Liver (tissue), 8 donors: ENCODE measurements at regions not wholly inside any gene's neighbourhood (a gene's known extent, or its start where the extent isn't known, plus 50 kb on each side); places are given as distances from the start of the nearest gene placed in this dataset.

ENCODE experiments used
- DNase-seq: peaks from one replicate; pipeline ENCODE4 v3.0.0-alpha.2; 2017; ENCODE audit warnings: low spot score
- H3K27ac ChIP-seq, 2 donors: one replicate each; pipeline ENCODE4 v1.7.0; 2013; ENCODE audit warnings: inconsistent platforms in 2 of 2, low read length in 2 of 2, control low read depth in 1 of 2, low read depth in 1 of 2, mild to moderate bottlenecking in 1 of 2
- H3K27me3 ChIP-seq, 4 donors: one replicate each; pipeline versions ENCODE4 v1.6.1 to v1.7.0; 2013; ENCODE audit warnings: low read length in 3 of 4, inconsistent platforms in 1 of 4, mild to moderate bottlenecking in 1 of 4, moderate library complexity in 1 of 4; ENCODE audit not compliant: control insufficient read depth in 4 of 4, insufficient read depth in 4 of 4
- H3K36me3 ChIP-seq, 4 donors: one replicate each; pipeline versions ENCODE4 v1.6.1 to v1.7.0; 2013; ENCODE audit warnings: low read length in 3 of 4, mild to moderate bottlenecking in 3 of 4, low read depth in 1 of 4, moderate library complexity in 1 of 4; ENCODE audit not compliant: control insufficient read depth in 4 of 4, insufficient read depth in 3 of 4
- H3K4me1 ChIP-seq, 4 donors: one replicate each; pipeline versions ENCODE4 v1.6.1 to v1.7.0; 2013; ENCODE audit warnings: low read length in 3 of 4, mild to moderate bottlenecking in 3 of 4, moderate library complexity in 1 of 4; ENCODE audit not compliant: control insufficient read depth in 4 of 4, insufficient read depth in 4 of 4
- H3K4me3 ChIP-seq, 3 donors: one replicate each; pipeline versions ENCODE4 v1.6.1 to v1.7.0; 2013; ENCODE audit warnings: low read length in 3 of 3, control low read depth in 1 of 3, low read depth in 1 of 3, mild to moderate bottlenecking in 1 of 3
- H3K9ac ChIP-seq, 2 donors: one replicate each; pipeline ENCODE4 v1.7.0; 2013; ENCODE audit warnings: low read length in 2 of 2, mild to moderate bottlenecking in 2 of 2, moderate library complexity in 2 of 2, control low read depth in 1 of 2, low read depth in 1 of 2
- H3K9me3 ChIP-seq, 4 donors: one replicate each; pipeline versions ENCODE4 v1.6.1 to v1.7.0; 2013; ENCODE audit warnings: low read length in 3 of 4; ENCODE audit not compliant: control insufficient read depth in 4 of 4
- EGR1 ChIP-seq, 2 donors: IDR thresholded peaks; 2 replicates each; pipeline ENCODE4 v1.6.1; 2016 to 2018; ENCODE audit warnings: antibody characterized with exemption in 2 of 2, low read depth in 2 of 2
- FOXA1 ChIP-seq: IDR thresholded peaks from 2 replicates; pipeline ENCODE4 v1.6.1; 2016; ENCODE audit warnings: antibody characterized with exemption
- FOXA2 ChIP-seq: IDR thresholded peaks from 2 replicates; pipeline ENCODE4 v1.6.1; 2016; ENCODE audit warnings: antibody characterized with exemption
- GABPA ChIP-seq, 2 donors: IDR thresholded peaks in 1 of 2; conservative IDR thresholded peaks in 1 of 2; 2 replicates each; pipeline ENCODE4 v1.6.1; 2016; ENCODE audit warnings: antibody characterized with exemption in 2 of 2, mild to moderate bottlenecking in 1 of 2, moderate library complexity in 1 of 2
- HNF4A ChIP-seq, 2 donors: conservative IDR thresholded peaks; 2 replicates each; pipeline ENCODE4 v1.6.1; 2016; ENCODE audit warnings: antibody characterized with exemption in 2 of 2, mild to moderate bottlenecking in 2 of 2
- HNF4G ChIP-seq: IDR thresholded peaks from 2 replicates; pipeline ENCODE4 v1.6.1; 2016; ENCODE audit warnings: antibody characterized with exemption
- JUND ChIP-seq, 2 donors: IDR thresholded peaks; 2 replicates each; pipeline ENCODE4 v1.6.1; 2016; ENCODE audit warnings: antibody characterized with exemption in 2 of 2
- NR2F2 ChIP-seq: IDR thresholded peaks from 2 replicates; pipeline ENCODE4 v1.6.1; 2016; ENCODE audit warnings: antibody characterized with exemption
- RAD21 ChIP-seq, 2 donors: IDR thresholded peaks; 2 replicates each; pipeline ENCODE4 v1.6.1; 2016; ENCODE audit warnings: antibody characterized with exemption in 2 of 2, mild to moderate bottlenecking in 2 of 2
- RXRA ChIP-seq, 2 donors: IDR thresholded peaks; 2 replicates each; pipeline ENCODE4 v1.6.1; 2017 to 2018; ENCODE audit warnings: antibody characterized with exemption in 2 of 2, mild to moderate bottlenecking in 1 of 2
- SP1 ChIP-seq: IDR thresholded peaks from 2 replicates; pipeline ENCODE4 v1.6.1; 2018; ENCODE audit warnings: antibody characterized with exemption, mild to moderate bottlenecking
- TAF1 ChIP-seq: conservative IDR thresholded peaks from 2 replicates; pipeline ENCODE4 v1.6.1; 2016; ENCODE audit warnings: antibody characterized with exemption, mild to moderate bottlenecking
- YY1 ChIP-seq: IDR thresholded peaks from 2 replicates; pipeline ENCODE4 v1.6.1; 2016; ENCODE audit warnings: antibody characterized with exemption, mild to moderate bottlenecking
- WGBS: extraction: QIAGEN DNeasy Blood & Tissue Kit; methylation state at CpG from one replicate; pipeline ENCODE4 v1.1.7; 2013; 5-methylcytosine and 5-hydroxymethylcytosine counted together
- TF ChIP-seq, protein P1 (sequence below): IDR thresholded peaks from 2 replicates; pipeline ENCODE4 v1.6.1; 2016; ENCODE audit warnings: antibody characterized with exemption
- TF ChIP-seq, protein P2 (sequence below): IDR thresholded peaks from 2 replicates; pipeline ENCODE4 v1.6.1; 2016; ENCODE audit warnings: antibody characterized with exemption
- TF ChIP-seq, protein P3 (sequence below): fragments of 150-350 bp; IDR thresholded peaks from 2 replicates; pipeline ENCODE4 v1.5.1; 2017; ENCODE audit warnings: improper control_type of control experiment, low read depth, low read length; ENCODE audit not compliant: missing input control
- TF ChIP-seq, protein P4 (sequence below): IDR thresholded peaks from 2 replicates; pipeline ENCODE4 v1.6.1; 2016; ENCODE audit warnings: antibody characterized with exemption, mild to moderate bottlenecking
- TF ChIP-seq, protein P5 (sequence below): IDR thresholded peaks from 2 replicates; pipeline ENCODE4 v1.6.1; 2016; ENCODE audit warnings: antibody characterized with exemption
- donor health status: healthy.
- donor health status: healthy.
- donor health status: healthy.
- donor health status: healthy.
- donor health status: healthy.

DNA sequence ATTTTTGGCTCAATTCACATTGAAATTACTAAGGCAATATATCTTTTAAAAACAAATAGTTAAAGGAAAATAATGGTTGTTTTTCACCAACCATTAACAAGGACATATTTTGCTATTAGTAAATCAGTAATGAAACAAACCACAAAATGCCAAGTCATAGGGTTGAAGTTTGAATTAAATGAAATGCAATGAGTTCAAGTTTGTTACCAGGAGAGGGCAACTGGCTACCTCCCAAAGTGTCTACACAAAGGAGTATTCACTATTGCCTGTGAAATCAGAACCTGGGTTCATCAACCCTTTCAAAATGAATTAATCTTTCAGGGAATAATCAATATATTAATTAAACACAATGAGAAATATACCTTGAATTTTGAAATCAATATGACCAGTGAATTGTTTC, 138.4 kb upstream of the DMRTA1 start:
- TF ChIP-seq, protein P1, sequence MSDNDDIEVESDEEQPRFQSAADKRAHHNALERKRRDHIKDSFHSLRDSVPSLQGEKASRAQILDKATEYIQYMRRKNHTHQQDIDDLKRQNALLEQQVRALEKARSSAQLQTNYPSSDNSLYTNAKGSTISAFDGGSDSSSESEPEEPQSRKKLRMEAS = no peak
- TF ChIP-seq HNF4G = no peak
- TF ChIP-seq YY1 = peak; percentile 63
- no peak for TF ChIP-seq EGR1 (IDR thresholded peaks at IDR 0.05; ENCODE audit: low read depth in 2 of 2)
- TF ChIP-seq HNF4A (conservative IDR thresholded peaks at IDR 0.05) = peak; percentile 76 to 79
- peak in 1 of 2 donors; percentile 44 for TF ChIP-seq JUND (IDR thresholded peaks at IDR 0.05)
- peak; percentile 79 to 82 for TF ChIP-seq RAD21 (IDR thresholded peaks at IDR 0.05)
- TF ChIP-seq, protein P2, sequence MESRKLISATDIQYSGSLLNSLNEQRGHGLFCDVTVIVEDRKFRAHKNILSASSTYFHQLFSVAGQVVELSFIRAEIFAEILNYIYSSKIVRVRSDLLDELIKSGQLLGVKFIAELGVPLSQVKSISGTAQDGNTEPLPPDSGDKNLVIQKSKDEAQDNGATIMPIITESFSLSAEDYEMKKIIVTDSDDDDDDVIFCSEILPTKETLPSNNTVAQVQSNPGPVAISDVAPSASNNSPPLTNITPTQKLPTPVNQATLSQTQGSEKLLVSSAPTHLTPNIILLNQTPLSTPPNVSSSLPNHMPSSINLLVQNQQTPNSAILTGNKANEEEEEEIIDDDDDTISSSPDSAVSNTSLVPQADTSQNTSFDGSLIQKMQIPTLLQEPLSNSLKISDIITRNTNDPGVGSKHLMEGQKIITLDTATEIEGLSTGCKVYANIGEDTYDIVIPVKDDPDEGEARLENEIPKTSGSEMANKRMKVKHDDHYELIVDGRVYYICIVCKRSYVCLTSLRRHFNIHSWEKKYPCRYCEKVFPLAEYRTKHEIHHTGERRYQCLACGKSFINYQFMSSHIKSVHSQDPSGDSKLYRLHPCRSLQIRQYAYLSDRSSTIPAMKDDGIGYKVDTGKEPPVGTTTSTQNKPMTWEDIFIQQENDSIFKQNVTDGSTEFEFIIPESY = no peak
- TF ChIP-seq TAF1 = no peak
- TF ChIP-seq FOXA1 = no peak
- TF ChIP-seq RXRA (IDR thresholded peaks at IDR 0.05) = peak; percentile 89
- TF ChIP-seq, protein P3, sequence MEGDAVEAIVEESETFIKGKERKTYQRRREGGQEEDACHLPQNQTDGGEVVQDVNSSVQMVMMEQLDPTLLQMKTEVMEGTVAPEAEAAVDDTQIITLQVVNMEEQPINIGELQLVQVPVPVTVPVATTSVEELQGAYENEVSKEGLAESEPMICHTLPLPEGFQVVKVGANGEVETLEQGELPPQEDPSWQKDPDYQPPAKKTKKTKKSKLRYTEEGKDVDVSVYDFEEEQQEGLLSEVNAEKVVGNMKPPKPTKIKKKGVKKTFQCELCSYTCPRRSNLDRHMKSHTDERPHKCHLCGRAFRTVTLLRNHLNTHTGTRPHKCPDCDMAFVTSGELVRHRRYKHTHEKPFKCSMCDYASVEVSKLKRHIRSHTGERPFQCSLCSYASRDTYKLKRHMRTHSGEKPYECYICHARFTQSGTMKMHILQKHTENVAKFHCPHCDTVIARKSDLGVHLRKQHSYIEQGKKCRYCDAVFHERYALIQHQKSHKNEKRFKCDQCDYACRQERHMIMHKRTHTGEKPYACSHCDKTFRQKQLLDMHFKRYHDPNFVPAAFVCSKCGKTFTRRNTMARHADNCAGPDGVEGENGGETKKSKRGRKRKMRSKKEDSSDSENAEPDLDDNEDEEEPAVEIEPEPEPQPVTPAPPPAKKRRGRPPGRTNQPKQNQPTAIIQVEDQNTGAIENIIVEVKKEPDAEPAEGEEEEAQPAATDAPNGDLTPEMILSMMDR = peak; percentile 51
- peak; percentile 62 for TF ChIP-seq SP1
- TF ChIP-seq, protein P4, sequence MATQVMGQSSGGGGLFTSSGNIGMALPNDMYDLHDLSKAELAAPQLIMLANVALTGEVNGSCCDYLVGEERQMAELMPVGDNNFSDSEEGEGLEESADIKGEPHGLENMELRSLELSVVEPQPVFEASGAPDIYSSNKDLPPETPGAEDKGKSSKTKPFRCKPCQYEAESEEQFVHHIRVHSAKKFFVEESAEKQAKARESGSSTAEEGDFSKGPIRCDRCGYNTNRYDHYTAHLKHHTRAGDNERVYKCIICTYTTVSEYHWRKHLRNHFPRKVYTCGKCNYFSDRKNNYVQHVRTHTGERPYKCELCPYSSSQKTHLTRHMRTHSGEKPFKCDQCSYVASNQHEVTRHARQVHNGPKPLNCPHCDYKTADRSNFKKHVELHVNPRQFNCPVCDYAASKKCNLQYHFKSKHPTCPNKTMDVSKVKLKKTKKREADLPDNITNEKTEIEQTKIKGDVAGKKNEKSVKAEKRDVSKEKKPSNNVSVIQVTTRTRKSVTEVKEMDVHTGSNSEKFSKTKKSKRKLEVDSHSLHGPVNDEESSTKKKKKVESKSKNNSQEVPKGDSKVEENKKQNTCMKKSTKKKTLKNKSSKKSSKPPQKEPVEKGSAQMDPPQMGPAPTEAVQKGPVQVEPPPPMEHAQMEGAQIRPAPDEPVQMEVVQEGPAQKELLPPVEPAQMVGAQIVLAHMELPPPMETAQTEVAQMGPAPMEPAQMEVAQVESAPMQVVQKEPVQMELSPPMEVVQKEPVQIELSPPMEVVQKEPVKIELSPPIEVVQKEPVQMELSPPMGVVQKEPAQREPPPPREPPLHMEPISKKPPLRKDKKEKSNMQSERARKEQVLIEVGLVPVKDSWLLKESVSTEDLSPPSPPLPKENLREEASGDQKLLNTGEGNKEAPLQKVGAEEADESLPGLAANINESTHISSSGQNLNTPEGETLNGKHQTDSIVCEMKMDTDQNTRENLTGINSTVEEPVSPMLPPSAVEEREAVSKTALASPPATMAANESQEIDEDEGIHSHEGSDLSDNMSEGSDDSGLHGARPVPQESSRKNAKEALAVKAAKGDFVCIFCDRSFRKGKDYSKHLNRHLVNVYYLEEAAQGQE = no peak
- no peak for TF ChIP-seq NR2F2
- peaks cover 2 to 20% (median 13%) of the 10 kb centered on the region in 4 donors for H3K4me1 ChIP-seq
- H3K27me3 ChIP-seq = no peaks in the 10 kb centered on the region
- no peak for DNase-seq
- peaks cover 0 to 3% (median 0%) of the 10 kb centered on the region in 4 donors for H3K9me3 ChIP-seq
- H3K36me3 ChIP-seq = no peaks in the 10 kb centered on the region
- H3K9ac ChIP-seq = no peak overlapping the region
- no peak overlapping the region for H3K4me3 ChIP-seq
- H3K27ac ChIP-seq = no peak overlapping the region

DNA sequence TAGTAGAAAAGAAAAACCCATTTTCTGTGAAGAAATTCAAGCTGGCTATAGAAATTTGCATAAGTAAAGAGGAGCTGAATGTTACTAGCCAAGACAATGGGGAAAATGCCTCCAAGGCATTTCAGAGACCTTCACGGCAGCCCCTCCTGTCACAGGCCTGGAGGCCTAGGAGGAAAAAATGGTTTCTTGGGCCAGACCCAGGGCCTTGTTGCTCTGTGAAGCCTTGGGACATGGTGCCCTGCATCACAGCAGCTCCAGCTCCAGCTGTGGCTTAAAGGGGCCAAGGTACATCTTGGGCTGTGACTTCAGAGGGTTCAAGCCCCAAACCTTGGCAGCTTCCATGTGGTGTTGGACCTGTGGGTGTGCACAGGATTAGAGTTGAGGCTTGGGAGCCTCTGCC, 130.0 kb upstream of the DMRTA1 start:
- no peaks in the 10 kb centered on the region for H3K36me3 ChIP-seq
- no peak overlapping the region for H3K9ac ChIP-seq
- no peak for DNase-seq
- peaks cover 0 to 3% (median 0%) of the 10 kb centered on the region in 4 donors for H3K4me1 ChIP-seq
- no peaks in the 10 kb centered on the region for H3K27me3 ChIP-seq
- H3K27ac ChIP-seq = no peak overlapping the region
- WGBS = 96% methylated on average over 1 of the region's 1 CpG
- peaks cover 0 to 2% (median 0%) of the 10 kb centered on the region in 4 donors for H3K9me3 ChIP-seq
- H3K4me3 ChIP-seq = no peak overlapping the region
- TF ChIP-seq HNF4G (no peak), RXRA (IDR thresholded peaks at IDR 0.05) (no peak), JUND (IDR thresholded peaks at IDR 0.05) (no peak), EGR1 (IDR thresholded peaks at IDR 0.05; ENCODE audit: low read depth in 2 of 2) (no peak), GABPA (IDR thresholded peaks at IDR 0.05 in 1 of 2, conservative IDR thresholded peaks at IDR 0.05 in 1 of 2) (no peak), NR2F2 (no peak), SP1 (no peak), FOXA2 (no peak), TAF1 (no peak)
- TF ChIP-seq, protein P2 = no peak
- TF ChIP-seq, protein P5, sequence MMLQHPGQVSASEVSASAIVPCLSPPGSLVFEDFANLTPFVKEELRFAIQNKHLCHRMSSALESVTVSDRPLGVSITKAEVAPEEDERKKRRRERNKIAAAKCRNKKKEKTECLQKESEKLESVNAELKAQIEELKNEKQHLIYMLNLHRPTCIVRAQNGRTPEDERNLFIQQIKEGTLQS = no peak
